ENCODE measurements at regions not wholly inside any gene's neighbourhood (a gene's known extent, or its start where the extent isn't known, plus 50 kb on each side); places are given as distances from the start of the nearest gene placed in this dataset.

- no peak for TF ChIP-seq CTCF (IDR thresholded peaks at IDR 0.05)
- TF ChIP-seq POLR2A (IDR thresholded peaks at IDR 0.05): no peak
These were observed 69.8 kb upstream of the RUNX3 start for GRCh38 chr1:24999906-25000305.
